AML-193 (cell line): ENCODE measurements at regions not wholly inside any gene's neighbourhood (a gene's known extent, or its start where the extent isn't known, plus 50 kb on each side); places are given as distances from the start of the nearest gene placed in this dataset.

Experiments
- DNase-seq, 2 experiments: peaks; one replicate each; lab custom pipeline; 2025; lab: John Stamatoyannopoulos, UW

- no peak for DNase-seq
Measured at GRCh38 chr5:32990593-32991420, 279.7 kb downstream of the NPR3 start.

DNA sequence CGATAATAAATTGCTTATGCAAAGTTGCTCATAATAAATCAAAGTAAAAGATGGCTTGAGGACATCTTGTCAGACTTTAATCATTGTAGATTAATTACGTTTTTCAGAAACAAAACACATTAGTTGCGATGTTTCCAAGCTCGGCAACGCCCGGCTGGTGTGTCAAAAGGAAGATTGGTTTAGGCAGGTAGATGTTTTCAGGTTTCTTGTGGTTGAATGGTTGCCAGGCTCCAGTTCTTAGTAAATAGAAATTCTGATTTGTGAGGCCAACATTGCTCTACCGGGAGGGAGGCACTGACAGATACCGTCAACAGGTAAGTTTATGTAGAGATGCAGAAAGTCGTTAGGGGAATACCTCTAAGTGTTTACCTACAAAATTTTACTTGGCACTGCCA is 280.3 kb downstream of the NPR3 start:
- no peak for DNase-seq

DNA sequence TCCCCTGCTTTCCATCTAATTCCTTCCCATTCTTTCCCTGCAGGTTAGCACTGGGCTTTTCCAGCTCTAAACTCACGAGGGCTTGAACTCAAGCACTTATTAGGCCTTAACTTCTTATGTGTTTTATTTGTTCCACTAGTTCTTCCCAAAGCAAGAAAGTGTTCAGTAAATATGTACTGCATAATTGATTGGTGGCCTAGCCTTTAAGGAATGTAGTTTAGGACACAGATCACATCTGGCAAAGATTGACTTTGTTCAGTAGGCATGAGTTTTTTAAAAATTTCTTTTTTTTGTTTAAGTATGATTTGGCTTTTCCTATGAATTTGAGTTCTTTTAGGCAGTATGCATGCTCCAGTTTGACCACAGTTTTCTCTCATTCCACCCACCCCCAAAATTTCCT is 285.2 kb downstream of the NPR3 start:
- no peak for DNase-seq

DNA sequence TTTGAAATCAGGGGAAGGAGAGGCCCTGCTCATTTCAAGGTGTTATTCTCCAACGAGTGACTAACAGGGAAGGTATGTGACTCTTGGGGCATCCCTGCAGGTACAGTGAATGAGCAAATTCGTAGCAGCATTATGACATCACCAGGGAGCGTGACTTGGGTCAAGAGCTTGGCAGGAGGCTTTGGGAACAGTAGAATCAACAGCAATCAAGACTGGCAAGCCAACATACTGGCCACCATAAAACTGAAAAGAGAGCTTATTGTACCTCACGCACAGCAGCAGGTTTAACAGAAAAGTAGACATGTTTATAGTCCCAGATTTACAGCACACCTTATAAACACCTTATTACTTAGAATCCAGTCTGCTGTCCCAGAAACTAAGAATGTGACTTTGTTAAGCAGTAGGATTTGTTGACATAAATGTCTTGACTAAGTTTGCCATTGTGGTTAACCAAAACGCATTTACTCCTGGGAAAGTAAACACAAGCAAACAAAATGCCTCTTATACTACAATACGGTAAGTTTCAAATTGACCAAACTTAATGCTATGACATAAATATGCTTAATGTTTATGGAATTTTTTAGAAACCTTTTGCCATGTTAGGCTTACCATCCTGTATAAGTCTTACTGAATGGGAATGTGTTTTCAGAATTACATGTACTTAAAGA is 297.8 kb downstream of the NPR3 start:
- DNase-seq = no peak

DNA sequence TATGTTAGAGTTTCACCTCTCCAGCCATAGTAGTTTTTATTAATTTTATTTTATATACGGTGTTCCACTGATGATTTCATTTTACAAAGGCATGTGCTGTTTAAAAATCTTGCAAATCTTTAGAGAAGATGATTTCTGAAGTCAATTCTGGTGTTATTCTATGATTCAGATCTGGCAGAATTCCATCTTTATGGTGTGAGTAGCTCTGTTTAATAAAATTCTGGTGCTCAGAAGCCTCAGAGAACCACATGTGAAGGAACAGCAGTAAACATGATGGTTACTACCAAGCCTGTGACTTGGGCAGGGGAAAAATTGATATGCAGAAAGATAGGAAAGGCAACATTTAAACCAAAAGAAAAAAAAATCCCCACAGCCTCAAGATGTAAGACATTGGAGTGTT is 299.7 kb downstream of the NPR3 start:
- DNase-seq = no peak

DNA sequence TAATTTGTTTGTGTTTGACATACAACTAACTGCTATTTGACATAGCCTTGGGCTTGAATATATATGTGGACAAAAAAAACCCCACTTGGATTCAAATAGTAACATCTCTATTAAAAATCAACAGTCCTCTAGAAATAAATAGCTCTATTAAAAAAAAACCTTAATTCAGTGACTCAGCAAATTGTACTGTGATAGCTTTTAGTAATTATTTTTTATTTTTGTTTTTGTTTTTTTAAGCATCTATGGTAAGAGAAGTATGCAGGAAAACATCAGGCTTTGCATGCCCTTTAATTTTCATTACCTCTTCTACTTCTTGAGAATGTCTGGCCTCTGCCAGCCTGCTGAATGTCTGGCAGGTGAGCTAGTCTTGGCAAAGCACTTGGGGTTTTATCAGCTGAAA is 300.7 kb downstream of the NPR3 start:
- DNase-seq = no peak

GRCh38 chr5:33023649-33024048 is 312.5 kb downstream of the NPR3 start:
- DNase-seq = no peak

- no peak for DNase-seq
Measured at GRCh38 chr5:33032271-33033070, 321.4 kb downstream of the NPR3 start.

DNA sequence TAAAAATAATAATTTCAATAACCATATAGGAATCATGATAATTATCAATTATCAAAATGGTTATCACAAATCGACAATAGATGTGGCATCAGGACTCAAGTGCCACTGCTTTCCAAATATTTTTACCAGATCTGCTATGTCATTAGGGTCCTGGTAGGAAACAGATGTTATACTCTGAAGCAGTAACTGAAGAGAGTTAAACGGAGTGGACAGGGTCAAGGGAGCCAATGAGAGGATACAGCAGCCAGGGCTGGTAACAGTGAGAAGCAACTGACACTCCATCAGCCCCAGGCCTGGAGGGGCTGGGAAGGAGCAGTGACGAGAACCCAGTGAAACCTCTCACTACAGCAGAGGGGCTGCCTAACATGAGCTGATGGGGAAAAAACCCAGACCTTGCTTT is 322.4 kb downstream of the NPR3 start:
- DNase-seq = no peak

DNA sequence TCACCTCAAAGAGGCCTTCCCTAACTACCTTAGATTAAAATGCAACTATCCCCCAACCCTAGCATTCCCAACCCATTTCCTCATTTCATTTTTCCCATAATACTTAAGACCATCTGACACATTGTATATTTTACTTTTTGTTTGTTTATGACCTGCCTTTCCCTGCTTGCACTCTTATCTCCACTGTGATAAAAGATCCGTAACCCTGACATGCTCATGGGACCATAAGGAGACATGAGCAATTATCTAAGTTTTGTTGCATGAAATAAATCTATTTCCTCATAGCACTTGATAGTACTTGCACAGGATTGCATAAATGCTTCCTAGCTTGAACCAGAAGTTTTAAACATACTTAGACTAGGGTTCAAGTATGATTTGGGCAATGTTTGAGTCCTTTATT is 323.7 kb downstream of the NPR3 start:
- no peak for DNase-seq

- no peak for DNase-seq
Measured at GRCh38 chr5:33035851-33036527, 324.9 kb downstream of the NPR3 start.

DNA sequence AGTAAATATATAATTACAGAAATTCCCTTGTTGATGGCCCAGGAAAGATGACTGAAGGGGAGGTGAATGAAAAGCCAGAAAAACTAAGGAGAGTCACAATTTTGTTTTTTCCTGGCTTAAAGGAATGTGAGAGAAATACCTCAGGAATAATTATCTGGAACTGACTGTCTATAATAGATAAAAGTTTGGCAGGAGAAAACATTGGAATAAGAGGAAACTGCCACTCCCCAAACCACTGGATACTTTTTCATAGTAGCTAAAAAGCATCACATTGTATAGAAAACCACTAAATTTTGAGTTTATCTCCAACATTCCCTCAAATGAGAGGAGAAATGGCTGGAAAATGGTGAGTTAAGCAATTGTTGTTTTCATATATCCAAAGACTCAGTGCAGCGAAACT is 326.0 kb downstream of the NPR3 start:
- DNase-seq = no peak

DNA sequence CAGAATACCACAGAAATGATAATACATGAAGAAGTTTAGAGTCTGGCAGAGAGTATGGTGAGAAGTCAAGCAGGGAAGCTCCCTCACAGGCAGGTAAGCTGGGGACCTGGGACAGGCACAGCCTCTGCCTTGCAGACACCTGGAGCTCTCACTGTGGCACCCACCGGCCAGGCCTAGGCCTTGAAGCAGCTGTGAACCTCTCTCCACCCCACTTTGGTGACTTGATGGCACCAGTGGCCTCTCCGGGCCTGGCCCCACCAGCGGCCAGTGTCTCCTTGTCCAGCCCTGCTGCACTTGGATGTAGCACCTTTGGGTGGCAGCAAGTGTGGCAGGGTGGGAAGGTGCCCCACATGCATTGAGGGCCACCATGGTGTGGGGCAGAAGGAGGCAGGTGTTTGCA is 330.5 kb downstream of the NPR3 start:
- DNase-seq = no peak

DNA sequence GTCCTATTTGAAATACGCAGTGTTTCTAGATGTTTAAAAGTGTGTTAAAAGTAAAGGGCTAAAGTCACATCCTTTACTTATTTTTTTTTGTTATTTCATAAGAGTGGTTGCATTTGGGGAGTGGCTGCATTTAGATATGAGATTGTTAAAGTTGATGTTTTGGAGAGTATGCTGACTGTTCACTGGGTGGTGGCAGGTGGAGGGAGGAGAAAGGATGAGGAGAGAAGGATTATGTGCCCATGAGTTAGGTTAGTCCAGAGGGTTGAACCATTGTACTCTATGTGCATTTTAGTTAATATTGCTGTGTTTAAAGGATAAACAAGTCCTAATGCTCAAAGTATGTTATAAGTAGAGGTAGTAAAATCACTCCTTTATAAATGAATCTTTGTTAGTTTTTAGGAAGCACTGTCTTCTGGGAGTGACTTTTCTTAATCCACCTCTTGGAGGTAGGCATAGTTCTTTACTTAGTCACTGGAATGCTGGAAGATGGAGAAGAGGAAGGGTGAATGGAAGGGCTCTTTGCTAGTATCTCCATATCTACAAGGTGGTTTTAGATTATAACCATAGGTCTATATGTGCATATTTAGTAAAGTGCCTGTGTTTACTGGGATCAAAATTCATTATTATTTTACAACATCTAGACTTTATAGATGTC is 332.3 kb downstream of the NPR3 start:
- no peak for DNase-seq

- no peak for DNase-seq
Measured at GRCh38 chr5:33046091-33046490, 335.0 kb downstream of the NPR3 start.

- DNase-seq = no peak
Measured at GRCh38 chr5:33048315-33048714, 337.2 kb downstream of the NPR3 start.

DNA sequence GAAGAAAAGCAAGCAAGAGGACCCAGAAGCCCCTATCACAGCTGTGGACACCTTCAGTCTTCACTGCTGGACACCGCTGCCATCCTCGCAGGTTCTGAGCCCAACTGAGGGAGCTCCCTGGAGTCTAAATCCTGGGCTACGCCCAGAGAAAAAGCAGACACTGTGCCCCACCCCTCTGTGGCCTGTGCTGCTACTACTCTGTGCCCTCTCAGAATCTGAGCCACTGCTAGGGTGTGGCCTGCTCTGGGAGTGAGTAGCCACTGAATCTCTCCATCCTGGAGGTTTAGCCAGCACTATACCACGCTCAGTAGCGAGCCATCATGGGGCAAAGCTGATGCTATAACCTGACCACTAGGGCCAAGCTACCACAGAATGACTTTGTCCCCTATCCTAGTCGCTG is 338.2 kb downstream of the NPR3 start:
- DNase-seq = no peak

- no peak for DNase-seq
Measured at GRCh38 chr5:33049842-33050241, 338.7 kb downstream of the NPR3 start.

DNA sequence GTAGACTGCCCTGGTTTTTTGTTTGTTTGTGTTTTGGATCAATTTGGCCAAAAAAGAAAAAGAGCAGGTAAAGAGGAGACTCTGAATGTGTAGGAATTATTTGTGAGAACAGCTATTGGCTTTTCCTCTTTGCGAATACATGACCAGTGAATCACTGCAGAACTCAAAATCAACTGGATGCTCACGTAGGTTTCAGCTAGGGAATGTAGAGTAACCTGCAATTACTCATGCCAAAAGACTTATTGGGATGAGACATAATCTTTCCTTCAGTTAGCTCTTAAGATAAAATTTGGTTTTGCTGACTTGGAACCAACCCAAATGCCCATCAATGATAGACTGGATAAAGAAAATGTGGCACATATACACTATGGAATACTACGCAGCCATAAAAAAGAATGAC is 348.0 kb downstream of the NPR3 start:
- DNase-seq = no peak

- DNase-seq = no peak
Measured at GRCh38 chr5:33065131-33065530, 354.0 kb downstream of the NPR3 start.

DNA sequence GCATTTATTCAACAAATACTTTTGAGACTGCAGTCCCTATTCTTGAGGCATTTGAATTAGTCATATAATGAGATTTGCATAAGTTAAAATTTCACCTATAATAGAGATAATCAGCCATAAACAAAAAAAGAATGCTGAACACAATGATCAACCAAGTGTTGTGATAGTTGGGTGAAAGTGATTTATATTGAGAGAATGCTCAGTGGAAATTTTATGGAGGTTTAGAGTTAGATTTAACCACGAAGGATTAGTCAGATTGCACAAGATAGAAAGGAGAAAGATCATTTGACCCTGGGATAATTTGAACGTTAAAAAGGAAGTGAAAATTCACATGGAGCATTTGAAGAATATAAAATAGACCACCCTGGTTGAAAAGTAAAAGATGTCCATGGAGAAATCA is 356.2 kb downstream of the NPR3 start:
- DNase-seq = no peak

- DNase-seq = no peak
Measured at GRCh38 chr5:33068786-33069185, 357.7 kb downstream of the NPR3 start.
